Erythroblast (primary cell): ENCODE measurements at regions not wholly inside any gene's neighbourhood (a gene's known extent, or its start where the extent isn't known, plus 50 kb on each side); places are given as distances from the start of the nearest gene placed in this dataset.

Experiments
- GATA1 ChIP-seq: IDR thresholded peaks from 2 replicates; pipeline ENCODE4 v1.6.1; 2011; ENCODE audit warnings: low read depth, mild to moderate bottlenecking, control low read depth, low read length, moderate library complexity
- POLR2A ChIP-seq: IDR thresholded peaks from 2 replicates; pipeline ENCODE4 v1.6.1; 2011; ENCODE audit warnings: mild to moderate bottlenecking, low read length

DNA sequence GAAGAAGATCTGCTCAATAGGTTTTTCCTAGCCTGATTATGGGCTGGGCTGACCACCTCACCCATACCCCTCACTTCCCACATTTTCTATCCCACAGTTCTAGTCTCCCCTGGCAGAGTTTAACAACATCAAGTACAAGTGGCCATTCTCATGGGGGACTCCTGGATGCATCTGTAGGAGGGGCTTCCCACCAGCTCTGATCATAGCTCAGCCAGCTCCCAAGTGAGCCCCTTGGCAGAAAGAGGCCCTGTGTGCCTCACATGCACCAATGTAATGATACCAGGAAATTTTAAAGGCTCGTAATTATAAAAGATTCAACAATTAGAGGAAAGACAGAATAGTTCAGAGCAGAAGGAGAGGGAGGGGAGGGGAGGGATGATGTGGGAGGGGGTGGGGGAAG, 144.2 kb upstream of the SYT13 start:
- TF ChIP-seq POLR2A = no peak
- no peak for TF ChIP-seq GATA1
